Mononuclear cell (primary cell): ENCODE measurements at regions not wholly inside any gene's neighbourhood (a gene's known extent, or its start where the extent isn't known, plus 50 kb on each side); places are given as distances from the start of the nearest gene placed in this dataset.

Experiments used
- H3K27me3 ChIP-seq: 2 replicates; pipeline ENCODE4 v1.6.0; 2011; ENCODE audit warnings: low read length, control low read depth; ENCODE audit not compliant: insufficient read depth
- H3K4me1 ChIP-seq: 2 replicates; pipeline ENCODE4 v1.5.1; 2011; ENCODE audit warnings: mild to moderate bottlenecking, low read length, control low read depth; ENCODE audit not compliant: insufficient read depth
- H3K4me3 ChIP-seq: 2 replicates; pipeline ENCODE4 v1.5.1; 2011; ENCODE audit warnings: mild to moderate bottlenecking, low read length, moderate library complexity
- H3K9me3 ChIP-seq: 2 replicates; pipeline ENCODE4 v1.5.1; 2011; ENCODE audit warnings: low read depth, mild to moderate bottlenecking, control low read depth, low read length

DNA sequence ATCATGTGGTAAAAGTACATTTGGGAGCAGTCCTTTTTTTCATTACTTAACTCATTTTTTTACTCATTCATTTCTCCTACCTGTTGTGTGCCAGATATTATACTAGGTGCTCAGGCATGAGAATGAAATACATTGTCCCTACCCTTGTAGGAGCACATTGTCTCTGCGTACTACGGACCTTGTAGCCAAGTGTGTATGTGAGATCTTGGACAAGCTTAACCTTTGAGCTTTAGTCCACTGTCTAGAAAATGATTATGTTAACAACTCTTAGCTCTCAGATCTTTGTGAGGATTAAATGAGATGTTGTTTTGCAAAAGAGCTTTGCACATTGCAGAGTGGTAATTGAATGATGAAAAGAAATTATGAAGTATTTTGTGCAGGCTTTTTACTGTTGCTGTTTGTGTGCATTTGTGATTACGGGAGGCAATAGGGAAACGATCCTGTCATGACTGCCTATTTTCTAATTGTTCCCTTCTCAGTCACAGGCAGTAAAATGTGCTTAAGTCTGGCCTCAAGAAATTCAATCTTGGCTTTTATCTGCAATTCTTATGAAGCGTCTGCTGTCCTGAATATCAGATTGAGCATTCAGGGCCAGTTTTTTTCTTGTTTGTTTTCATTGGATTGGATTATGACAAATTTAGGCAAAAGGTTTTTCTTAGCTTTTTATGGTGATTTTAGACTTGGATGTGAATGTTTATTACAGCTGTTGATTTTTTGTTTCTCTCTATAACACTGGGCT, 447.7 kb downstream of the PDZRN4 start:
- Histone ChIP-seq H3K4me1 (no peaks in the 10 kb centered on the region), H3K4me3 (no peak overlapping the region), H3K27me3 (no peaks in the 10 kb centered on the region), H3K9me3 (no peaks in the 10 kb centered on the region)

DNA sequence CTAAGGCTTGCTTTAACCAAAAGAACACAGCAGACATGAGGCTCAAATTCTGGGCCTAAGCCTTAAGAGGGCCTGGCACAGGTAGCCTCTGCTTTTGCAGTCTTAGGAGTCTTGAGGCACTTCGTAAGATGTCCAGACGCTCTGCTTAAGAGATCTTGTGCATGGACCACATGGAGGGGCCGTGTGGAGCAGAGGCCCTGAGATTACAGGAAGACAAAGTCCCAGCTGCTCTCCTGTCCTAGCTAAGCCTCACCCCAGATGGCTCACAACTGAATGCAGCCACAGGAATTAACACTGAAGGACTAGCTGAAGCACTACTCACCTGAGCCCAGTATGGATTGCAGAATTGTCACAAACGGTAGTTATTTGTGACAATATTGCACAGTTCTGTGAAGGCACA, 446.0 kb downstream of the PDZRN4 start:
- no peaks in the 10 kb centered on the region for H3K4me1 ChIP-seq
- no peaks in the 10 kb centered on the region for H3K9me3 ChIP-seq
- H3K4me3 ChIP-seq: no peak overlapping the region
- H3K27me3 ChIP-seq: no peaks in the 10 kb centered on the region

- Histone ChIP-seq H3K9me3 (peaks cover 4% of the 10 kb centered on the region), H3K27me3 (no peaks in the 10 kb centered on the region), H3K4me1 (no peaks in the 10 kb centered on the region), H3K4me3 (no peak overlapping the region)
These were observed 441.5 kb downstream of the PDZRN4 start for GRCh38 chr12:41629611-41630010.

DNA sequence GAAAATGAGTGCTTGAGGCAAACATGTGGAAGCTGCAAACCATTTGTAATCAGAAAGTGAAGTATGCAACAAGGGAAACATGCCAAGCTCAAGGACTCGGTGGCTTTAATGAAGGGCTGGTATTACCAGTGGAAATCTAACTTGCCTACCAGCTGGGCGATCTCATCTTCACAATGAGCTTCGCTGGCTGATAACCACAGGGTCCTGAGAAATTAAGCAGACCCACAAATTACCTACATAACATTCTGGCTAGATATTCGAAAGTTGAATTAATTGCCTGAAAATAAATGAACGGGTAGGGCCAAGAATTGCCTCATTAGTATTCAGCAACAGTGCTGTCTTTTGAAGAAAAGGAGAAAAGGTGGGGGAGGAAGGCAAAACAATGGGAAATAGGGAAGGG, 439.4 kb downstream of the PDZRN4 start:
- no peaks in the 10 kb centered on the region for H3K27me3 ChIP-seq
- H3K9me3 ChIP-seq: peaks cover 4% of the 10 kb centered on the region

DNA sequence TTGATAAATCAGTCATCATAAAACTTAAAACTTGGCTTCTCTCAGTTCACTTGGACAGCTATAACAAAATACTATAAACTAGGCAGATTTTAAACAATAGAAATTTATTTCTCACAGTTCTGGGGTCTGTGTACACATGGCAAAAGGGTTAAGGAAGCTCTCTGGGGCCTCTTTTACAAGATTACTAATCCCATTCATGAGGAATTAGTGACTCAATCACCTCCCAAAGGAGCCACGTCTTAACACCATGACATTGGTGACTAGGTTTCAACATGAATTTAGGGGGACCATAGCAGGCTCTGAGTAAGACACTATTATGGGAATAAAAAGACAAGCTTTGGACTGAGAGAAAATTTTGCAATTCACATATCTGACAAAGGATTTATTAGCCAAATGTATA, 436.5 kb downstream of the PDZRN4 start:
- Histone ChIP-seq H3K27me3 (no peaks in the 10 kb centered on the region), H3K4me3 (no peak overlapping the region), H3K9me3 (peaks cover 4% of the 10 kb centered on the region), H3K4me1 (no peaks in the 10 kb centered on the region)

More for the DNA sequence above, 439.4 kb downstream of the PDZRN4 start:
- no peak overlapping the region for H3K4me3 ChIP-seq
- H3K4me1 ChIP-seq: no peaks in the 10 kb centered on the region
